C4-2B (cell line): ENCODE measurements at regions not wholly inside any gene's neighbourhood (a gene's known extent, or its start where the extent isn't known, plus 50 kb on each side); places are given as distances from the start of the nearest gene placed in this dataset.

ENCODE experiments used
- CTCF ChIP-seq: fragments of 450-650 bp; conservative IDR thresholded peaks from 2 replicates; pipeline ENCODE4 v1.5.1; 2017; ENCODE audit warnings: mild to moderate bottlenecking
- ZFX ChIP-seq: fragments of 450-650 bp; IDR thresholded peaks from 2 replicates; pipeline ENCODE4 v1.6.1; 2017

GRCh38 chr1:98398649-98399048 is 262.9 kb upstream of the SNX7 start:
- TF ChIP-seq CTCF = no peak
- no peak for TF ChIP-seq ZFX
